Tibial nerve (tissue), 4 donors: ENCODE measurements at regions not wholly inside any gene's neighbourhood (a gene's known extent, or its start where the extent isn't known, plus 50 kb on each side); places are given as distances from the start of the nearest gene placed in this dataset.

ENCODE experiments used
- DNase-seq, 2 donors: peaks; one replicate each; pipeline ENCODE4 v3.0.0-alpha.2; 2019; ENCODE audit warnings: low spot score in 2 of 2
- H3K27ac ChIP-seq, 4 donors: fragments of 200-600 bp; sonication (generic) in 3 of 4; one replicate each; pipeline ENCODE4 v1.5.1; 2017 to 2019; ENCODE audit warnings: mild to moderate bottlenecking in 1 of 4
- H3K27me3 ChIP-seq, 2 donors: fragments of 200-600 bp; sonication (generic) in 1 of 2; one replicate each; pipeline versions ENCODE4 v1.5.1 to v1.6.0; 2017 to 2019
- H3K36me3 ChIP-seq, 3 donors: fragments of 200-600 bp; sonication (generic); one replicate each; pipeline ENCODE4 v1.5.1; 2018 to 2019
- H3K4me1 ChIP-seq, 4 donors: fragments of 200-600 bp; sonication (generic) in 3 of 4; one replicate each; pipeline ENCODE4 v1.5.1; 2017 to 2019
- H3K4me3 ChIP-seq, 4 donors: fragments of 200-600 bp; sonication (generic) in 3 of 4; one replicate each; pipeline ENCODE4 v1.5.1; 2017 to 2019; ENCODE audit warnings: mild to moderate bottlenecking in 1 of 4, moderate library complexity in 1 of 4
- H3K9me3 ChIP-seq, 4 donors: fragments of 200-600 bp; sonication (generic) in 3 of 4; one replicate each; pipeline ENCODE4 v1.5.1; 2017 to 2019
- CTCF ChIP-seq, 5 experiments: fragments of 200-600 bp in 3 of 5; fragments of 450-650 bp in 2 of 5; sonication (generic) in 3 of 5; IDR thresholded peaks; one replicate each; pipeline ENCODE4 v1.5.1; 2016 to 2019; ENCODE audit warnings: antibody characterized with exemption in 5 of 5, mild to moderate bottlenecking in 3 of 5, moderate library complexity in 2 of 5
- EP300 ChIP-seq, 2 donors: sonication (generic); formaldehyde crosslinking; IDR thresholded peaks; one replicate each; pipeline ENCODE4 v1.6.1; 2017; ENCODE audit warnings: antibody characterized with exemption in 2 of 2, mild to moderate bottlenecking in 1 of 2
- POLR2A ChIP-seq, 2 donors: fragments of 450-650 bp; IDR thresholded peaks; one replicate each; pipeline ENCODE4 v1.6.1; 2017; ENCODE audit warnings: antibody characterized with exemption in 2 of 2, mild to moderate bottlenecking in 2 of 2, moderate library complexity in 2 of 2
- WGBS, 2 donors: methylation state at CpG; one replicate each; pipeline ENCODE4 v1.1.5; 2018; 5-methylcytosine and 5-hydroxymethylcytosine counted together

- WGBS, 2 donors: 60 to 65% methylated on average over 6 of the region's 6 CpGs
- TF ChIP-seq EP300 (IDR thresholded peaks at IDR 0.05) (no peak), CTCF (IDR thresholded peaks at IDR 0.05) (no peak), POLR2A (IDR thresholded peaks at IDR 0.05) (no peak)
- Histone ChIP-seq H3K36me3 (no peaks in the 10 kb centered on the region), H3K27ac (no peak overlapping the region), H3K27me3 (no peaks in the 10 kb centered on the region), H3K4me3 (no peak overlapping the region), H3K9me3 (peaks cover 0 to 9% (median 0%) of the 10 kb centered on the region in 4 donors), H3K4me1 (peaks cover 0 to 18% (median 0%) of the 10 kb centered on the region in 4 donors)
- DNase-seq: no peak
Measured at GRCh38 chr3:194738254-194739093, 52.8 kb downstream of the FAM43A start.

- Histone ChIP-seq H3K9me3 (peaks cover 0 to 7% (median 0%) of the 10 kb centered on the region in 4 donors), H3K27me3 (no peaks in the 10 kb centered on the region), H3K27ac (no peak overlapping the region), H3K4me1 (peaks cover 0 to 18% (median 0%) of the 10 kb centered on the region in 4 donors), H3K36me3 (no peaks in the 10 kb centered on the region), H3K4me3 (no peak overlapping the region)
- TF ChIP-seq POLR2A (IDR thresholded peaks at IDR 0.05) (no peak), CTCF (IDR thresholded peaks at IDR 0.05) (no peak), EP300 (IDR thresholded peaks at IDR 0.05) (no peak)
- no peak for DNase-seq
- 78 to 85% methylated on average over 11 of the region's 11 CpGs for WGBS, 2 donors
Measured at GRCh38 chr3:194739498-194740284, 54.0 kb downstream of the FAM43A start.

- Histone ChIP-seq H3K9me3 (no peaks in the 10 kb centered on the region), H3K4me1 (peaks cover 0 to 18% (median 0%) of the 10 kb centered on the region in 4 donors), H3K27me3 (no peaks in the 10 kb centered on the region), H3K36me3 (no peaks in the 10 kb centered on the region), H3K4me3 (no peak overlapping the region), H3K27ac (no peak overlapping the region)
- WGBS, 2 donors: 51 to 54% methylated on average over 16 of the region's 16 CpGs
- TF ChIP-seq CTCF (IDR thresholded peaks at IDR 0.05) (no peak), EP300 (IDR thresholded peaks at IDR 0.05) (no peak), POLR2A (IDR thresholded peaks at IDR 0.05) (no peak)
- no peak for DNase-seq
Measured at GRCh38 chr3:194740859-194741491, 55.3 kb downstream of the FAM43A start.

GRCh38 chr3:194741916-194742315, 56.2 kb downstream of the FAM43A start:
- no peaks in the 10 kb centered on the region for H3K27me3 ChIP-seq
- H3K27ac ChIP-seq: no peak overlapping the region
- peaks cover 0 to 18% (median 0%) of the 10 kb centered on the region in 4 donors for H3K4me1 ChIP-seq
- WGBS, 2 donors: 48 to 60% methylated on average over 7 of the region's 7 CpGs
- no peak overlapping the region for H3K4me3 ChIP-seq
- TF ChIP-seq CTCF (IDR thresholded peaks at IDR 0.05) (no peak), POLR2A (IDR thresholded peaks at IDR 0.05) (no peak), EP300 (IDR thresholded peaks at IDR 0.05) (no peak)
- no peaks in the 10 kb centered on the region for H3K36me3 ChIP-seq
- no peaks in the 10 kb centered on the region for H3K9me3 ChIP-seq
- no peak for DNase-seq
